ENCODE measurements at regions not wholly inside any gene's neighbourhood (a gene's known extent, or its start where the extent isn't known, plus 50 kb on each side); places are given as distances from the start of the nearest gene placed in this dataset.

GRCh38 chr4:20590849-20591248, 109.4 kb upstream of the PACRGL start:
- no peak for DNase-seq

- DNase-seq, result no peak
Measured at GRCh38 chr4:20591571-20591970, 108.7 kb upstream of the PACRGL start.

- DNase-seq, result no peak
Measured at GRCh38 chr4:20592013-20592412, 108.2 kb upstream of the PACRGL start.

GRCh38 chr4:20592663-20593062, 107.6 kb upstream of the PACRGL start:
- DNase-seq, result no peak

GRCh38 chr4:20598626-20599025, 101.6 kb upstream of the PACRGL start:
- DNase-seq, result no peak

GRCh38 chr4:20603671-20604313, 96.5 kb upstream of the PACRGL start:
- no peak for DNase-seq

- DNase-seq, result no peak
Measured at GRCh38 chr4:20612313-20612712, 87.9 kb upstream of the PACRGL start.

- no peak for DNase-seq
Measured at GRCh38 chr4:20614816-20615215, 85.4 kb upstream of the PACRGL start.

- no peak for DNase-seq
Measured at GRCh38 chr4:20615486-20616260, 84.6 kb upstream of the PACRGL start.

GRCh38 chr4:20616313-20616712, 83.9 kb upstream of the PACRGL start:
- DNase-seq, result no peak

- DNase-seq, result no peak
Measured at GRCh38 chr4:20616848-20617247, 83.4 kb upstream of the PACRGL start.

- peak in 11 of 56 donors; percentile 2 to 54 (median 8) for DNase-seq
Measured at GRCh38 chr4:20617678-20618396, 82.4 kb upstream of the PACRGL start.

- no peak for DNase-seq
Measured at GRCh38 chr4:20618731-20619130, 81.5 kb upstream of the PACRGL start.

GRCh38 chr4:20621476-20621875, 78.8 kb upstream of the PACRGL start:
- DNase-seq, result no peak

- DNase-seq, result no peak
Measured at GRCh38 chr4:20622701-20623100, 77.6 kb upstream of the PACRGL start.

- DNase-seq, result no peak
Measured at GRCh38 chr4:20623939-20624338, 76.3 kb upstream of the PACRGL start.

GRCh38 chr4:20624793-20625374, 75.4 kb upstream of the PACRGL start:
- no peak for DNase-seq

GRCh38 chr4:20625426-20625825, 74.8 kb upstream of the PACRGL start:
- DNase-seq, result peak in 1 of 56 donors; percentile 8

- DNase-seq, result no peak
Measured at GRCh38 chr4:20626326-20627005, 73.8 kb upstream of the PACRGL start.

GRCh38 chr4:20627866-20628265, 72.4 kb upstream of the PACRGL start:
- no peak for DNase-seq

All from nucleus accumbens (tissue), 56 donors.